ENCODE measurements at regions not wholly inside any gene's neighbourhood (a gene's known extent, or its start where the extent isn't known, plus 50 kb on each side); places are given as distances from the start of the nearest gene placed in this dataset.

DNA sequence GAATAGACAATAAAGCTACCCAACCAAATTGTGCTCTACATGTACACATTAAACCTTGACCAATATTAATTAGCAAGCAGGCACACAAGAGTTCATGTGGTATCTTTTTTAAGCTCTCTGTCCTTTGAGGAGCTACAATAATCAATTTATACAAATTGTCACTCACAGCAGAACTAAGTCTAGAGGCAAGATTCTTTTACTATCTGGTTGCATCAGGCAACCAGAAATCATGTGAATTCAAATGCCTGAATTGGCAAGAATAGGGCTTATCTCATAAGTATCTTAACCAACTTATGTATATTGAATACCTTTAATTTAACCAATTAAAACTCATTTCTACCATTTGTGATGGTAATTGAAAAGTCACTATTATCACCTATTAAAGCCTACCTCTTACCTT lies 145.5 kb upstream of the HAPLN1 start (continued):
- TF ChIP-seq NFE2L1 (CRISPR knock-in tag; IDR thresholded peaks at IDR 0.05; ENCODE audit: borderline replicate concordance) (no peak), BORCS8-MEF2B (CRISPR knock-in tag; IDR thresholded peaks at IDR 0.05) (no peak), ZNF367 (CRISPR knock-in tag; IDR thresholded peaks at IDR 0.05; ENCODE audit: borderline replicate concordance) (no peak)

DNA sequence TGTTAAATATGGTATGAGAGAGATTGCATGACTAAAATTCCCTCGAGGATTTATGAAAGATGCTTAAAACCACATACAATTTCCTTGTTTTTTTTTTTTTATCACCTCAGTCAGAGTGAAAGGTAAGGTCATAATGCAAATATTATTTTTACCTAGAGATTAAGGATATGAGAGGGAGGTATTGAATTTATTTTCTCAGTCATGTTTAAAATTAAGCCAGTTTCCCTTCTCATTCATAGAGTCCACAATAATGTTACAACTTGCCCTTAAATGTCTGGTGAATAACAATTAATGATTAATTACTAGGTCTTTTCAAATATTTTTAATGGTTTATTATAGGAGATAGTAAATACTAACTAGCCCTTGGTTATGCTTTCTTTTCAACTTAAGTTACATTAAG lies 144.9 kb upstream of the HAPLN1 start:
- FAIRE-seq (no peak), ATAC-seq (no peak), DNase-seq (ENCODE audit: low spot score) (no peak)
- ChIA-PET CTCF (ENCODE audit: low intra/inter-chr PET ratio, low total read pairs) (no interaction called here), POLR2A (no interaction called here)
- H3K27ac ChIP-seq (ENCODE audit: extremely low read length, insufficient read depth, low read length): no peak overlapping the region
- intact Hi-C loops (cut with micrococcal nuclease; ENCODE audit: unreplicated experiment): no loop called here
- no peaks in the 10 kb centered on the region for H3K4me1 ChIP-seq (ENCODE audit: insufficient read depth, low read length)
- H3K79me2 ChIP-seq (ENCODE audit: insufficient read depth, low read length): no peaks in the 10 kb centered on the region
- no peaks in the 10 kb centered on the region for H3K27me3 ChIP-seq (ENCODE audit: control insufficient read depth in 1 of 2, insufficient read depth in 2 of 2, low read length in 2 of 2)
- H3K36me3 ChIP-seq (replicated peaks in 1 of 2; ENCODE audit: control insufficient read depth in 1 of 2, insufficient read depth in 2 of 2, low read length in 2 of 2): no peaks in the 10 kb centered on the region
- WGBS (ENCODE audit: low lambda C conversion rate): 0% methylated on average over 1 of the region's 1 CpG
- no peaks in the 10 kb centered on the region for H3K9me3 ChIP-seq (ENCODE audit: low read length)
- H4K20me1 ChIP-seq (ENCODE audit: insufficient read depth, low read length): no peaks in the 10 kb centered on the region
- TF ChIP-seq SIX1 (CRISPR knock-in tag; IDR thresholded peaks at IDR 0.05; ENCODE audit: borderline replicate concordance): no peak
- no peak for TF ChIP-seq ZNF788 (CRISPR knock-in tag; IDR thresholded peaks at IDR 0.05; ENCODE audit: borderline replicate concordance)
- TF ChIP-seq FOSL1 (CRISPR knock-in tag; IDR thresholded peaks at IDR 0.05; ENCODE audit: borderline replicate concordance): no peak
- no peak for TF ChIP-seq ZNF670 (CRISPR knock-in tag; IDR thresholded peaks at IDR 0.05; ENCODE audit: borderline replicate concordance)
- TF ChIP-seq ZSCAN9 (CRISPR knock-in tag; IDR thresholded peaks at IDR 0.05; ENCODE audit: borderline replicate concordance): no peak
- in situ Hi-C loops (cut with HindIII; ENCODE audit: extremely low pct_ligation_motif_present, low pct_unique_long_range_greater_than_20kb): no loop called here
- H3K4me2 ChIP-seq (ENCODE audit: low read depth, low read length): no peak overlapping the region
- H3K9ac ChIP-seq (ENCODE audit: insufficient read depth, low read depth, low read length): no peak overlapping the region
- H3K4me3 ChIP-seq (replicated peaks in 1 of 3; ENCODE audit: insufficient read depth in 1 of 3, low read depth in 2 of 3, low read length in 3 of 3): no peak overlapping the region
- BruUV-seq (replicated peaks): no TSS peak
- H2AFZ ChIP-seq (ENCODE audit: low read length): no peak overlapping the region

DNA sequence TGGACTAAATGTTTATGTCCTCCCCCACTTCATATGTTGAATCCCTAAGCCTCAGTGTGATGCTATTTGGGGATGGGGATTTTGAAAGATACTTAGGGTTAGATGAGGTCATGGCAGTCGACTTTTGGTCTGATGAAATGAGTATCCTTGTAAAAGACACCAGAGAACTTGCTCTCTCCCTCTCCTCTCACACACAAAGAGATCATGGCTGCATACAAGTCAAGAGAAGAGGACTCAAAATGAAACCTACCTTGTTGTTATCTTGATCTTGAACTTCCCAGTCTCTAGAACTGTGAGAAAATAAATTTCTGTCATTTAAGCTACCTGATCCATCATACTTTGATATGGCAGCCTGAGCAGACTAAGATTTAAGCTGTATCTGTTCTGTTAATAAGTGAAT lies 144.0 kb upstream of the HAPLN1 start:
- WGBS (ENCODE audit: low lambda C conversion rate): 0% methylated on average over 1 of the region's 1 CpG
- Histone ChIP-seq H4K20me1 (ENCODE audit: insufficient read depth, low read length) (no peaks in the 10 kb centered on the region), H3K4me3 (replicated peaks in 1 of 3; ENCODE audit: insufficient read depth in 1 of 3, low read depth in 2 of 3, low read length in 3 of 3) (no peak overlapping the region), H3K27ac (ENCODE audit: extremely low read length, insufficient read depth, low read length) (no peak overlapping the region), H3K36me3 (replicated peaks in 1 of 2; ENCODE audit: control insufficient read depth in 1 of 2, insufficient read depth in 2 of 2, low read length in 2 of 2) (no peaks in the 10 kb centered on the region), H3K9ac (ENCODE audit: insufficient read depth, low read depth, low read length) (no peak overlapping the region), H3K27me3 (ENCODE audit: control insufficient read depth in 1 of 2, insufficient read depth in 2 of 2, low read length in 2 of 2) (no peaks in the 10 kb centered on the region), H3K79me2 (ENCODE audit: insufficient read depth, low read length) (no peaks in the 10 kb centered on the region), H3K9me3 (ENCODE audit: low read length) (no peaks in the 10 kb centered on the region), H3K4me2 (ENCODE audit: low read depth, low read length) (no peak overlapping the region), H3K4me1 (ENCODE audit: insufficient read depth, low read length) (no peaks in the 10 kb centered on the region), H2AFZ (ENCODE audit: low read length) (no peak overlapping the region)
- CTCF ChIA-PET (ENCODE audit: low intra/inter-chr PET ratio, low total read pairs): no interaction called here
- TF ChIP-seq NFE2L2 (IDR thresholded peaks at IDR 0.05; ENCODE audit: low read length) (no peak), SSRP1 (CRISPR knock-in tag; IDR thresholded peaks at IDR 0.05) (no peak), ISL2 (CRISPR knock-in tag; IDR thresholded peaks at IDR 0.05) (no peak), ZNF124 (CRISPR knock-in tag; IDR thresholded peaks at IDR 0.05) (no peak), ZNF256 (CRISPR knock-in tag; conservative IDR thresholded peaks at IDR 0.05) (no peak), NCOA2 (CRISPR knock-in tag; IDR thresholded peaks at IDR 0.05) (no peak), STAG1 (CRISPR knock-in tag; IDR thresholded peaks at IDR 0.05) (no peak), U2AF1 (optimal IDR thresholded peaks at IDR 0.05; ENCODE audit: low read depth, low read length) (no peak), RFX5 (IDR thresholded peaks at IDR 0.05; ENCODE audit: low read depth, low read length) (no peak), KDM5B (CRISPR knock-in tag; IDR thresholded peaks at IDR 0.05; ENCODE audit: borderline replicate concordance) (no peak), ZBTB42 (CRISPR knock-in tag; IDR thresholded peaks at IDR 0.05) (no peak), ZNF329 (CRISPR knock-in tag; IDR thresholded peaks at IDR 0.05; ENCODE audit: low read depth) (no peak)
- TF ChIP-seq, protein P1, sequence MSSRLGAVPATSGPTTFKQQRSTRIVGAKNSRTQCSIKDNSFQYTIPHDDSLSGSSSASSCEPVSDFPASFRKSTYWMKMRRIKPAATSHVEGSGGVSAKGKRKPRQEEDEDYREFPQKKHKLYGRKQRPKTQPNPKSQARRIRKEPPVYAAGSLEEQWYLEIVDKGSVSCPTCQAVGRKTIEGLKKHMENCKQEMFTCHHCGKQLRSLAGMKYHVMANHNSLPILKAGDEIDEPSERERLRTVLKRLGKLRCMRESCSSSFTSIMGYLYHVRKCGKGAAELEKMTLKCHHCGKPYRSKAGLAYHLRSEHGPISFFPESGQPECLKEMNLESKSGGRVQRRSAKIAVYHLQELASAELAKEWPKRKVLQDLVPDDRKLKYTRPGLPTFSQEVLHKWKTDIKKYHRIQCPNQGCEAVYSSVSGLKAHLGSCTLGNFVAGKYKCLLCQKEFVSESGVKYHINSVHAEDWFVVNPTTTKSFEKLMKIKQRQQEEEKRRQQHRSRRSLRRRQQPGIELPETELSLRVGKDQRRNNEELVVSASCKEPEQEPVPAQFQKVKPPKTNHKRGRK (CRISPR knock-in tag; IDR thresholded peaks at IDR 0.05): no peak
- intact Hi-C loops (cut with micrococcal nuclease; ENCODE audit: unreplicated experiment): no loop called here
- BruUV-seq (replicated peaks): no TSS peak
- FAIRE-seq: no peak
- DNase-seq (ENCODE audit: low spot score): no peak
- POLR2A ChIA-PET: no interaction called here
- ATAC-seq: no peak
- in situ Hi-C loops (cut with HindIII; ENCODE audit: extremely low pct_ligation_motif_present, low pct_unique_long_range_greater_than_20kb): no loop called here

Measured in HepG2 (cell line).